Upper lobe of right lung (tissue), 1 donor: ENCODE measurements at regions not wholly inside any gene's neighbourhood (a gene's known extent, or its start where the extent isn't known, plus 50 kb on each side); places are given as distances from the start of the nearest gene placed in this dataset.

Experiments used
- ATAC-seq: fragments of 200-7000 bp; cut with Tn5 transposase; one replicate; pipeline ENCODE4 v1.9.1; 2020; ENCODE audit warnings: mild to moderate bottlenecking, moderate library complexity
- DNase-seq: peaks from one replicate; pipeline ENCODE4 v3.0.0-alpha.2; 2020
- H3K27ac ChIP-seq: fragments of 200-600 bp; one replicate; pipeline ENCODE4 v1.8.0; 2022
- H3K27me3 ChIP-seq: fragments of 200-600 bp; one replicate; pipeline ENCODE4 v1.8.0; 2022; ENCODE audit warnings: mild to moderate bottlenecking
- H3K36me3 ChIP-seq: fragments of 200-600 bp; one replicate; pipeline ENCODE4 v1.8.0; 2022
- H3K4me1 ChIP-seq: fragments of 200-600 bp; one replicate; pipeline ENCODE4 v1.8.0; 2022
- H3K4me3 ChIP-seq: fragments of 200-600 bp; one replicate; pipeline ENCODE4 v1.8.0; 2022; ENCODE audit warnings: mild to moderate bottlenecking
- H3K9me3 ChIP-seq: fragments of 200-600 bp; one replicate; pipeline ENCODE4 v1.8.0; 2022
- CTCF ChIP-seq: fragments of 200-600 bp; IDR thresholded peaks from one replicate; pipeline ENCODE4 v1.8.0; 2022; ENCODE audit warnings: antibody characterized with exemption
- intact Hi-C: fragments of 100-400 bp; cut with DNase I; formaldehyde crosslinking; loops from one replicate; pipeline ENCODE4 v1.11.0; 2022
- donor health status: DM: no; HTN: yes; CAD: no; lungs with severe emphysema.

- intact Hi-C loops = no loop called here
- DNase-seq = no peak
- Histone ChIP-seq H3K36me3 (no peaks in the 10 kb centered on the region), H3K27ac (no peak overlapping the region), H3K4me3 (no peak overlapping the region), H3K4me1 (no peaks in the 10 kb centered on the region), H3K27me3 (no peaks in the 10 kb centered on the region), H3K9me3 (no peaks in the 10 kb centered on the region)
- TF ChIP-seq CTCF = no peak
- no peak for ATAC-seq
Observed at GRCh38 chr1:82819234-82819633, 1018.5 kb downstream of the ADGRL2 start.

- Histone ChIP-seq H3K4me1 (no peaks in the 10 kb centered on the region), H3K4me3 (no peak overlapping the region), H3K27ac (no peak overlapping the region), H3K36me3 (no peaks in the 10 kb centered on the region), H3K27me3 (no peaks in the 10 kb centered on the region), H3K9me3 (no peaks in the 10 kb centered on the region)
- DNase-seq = no peak
- intact Hi-C loops = no loop called here
- ATAC-seq = no peak
- no peak for TF ChIP-seq CTCF
Observed at GRCh38 chr1:82818586-82818985, 1017.9 kb downstream of the ADGRL2 start.

- no peak for TF ChIP-seq CTCF
- intact Hi-C loops = no loop called here
Observed at GRCh38 chr1:82813386-82813785, 1012.7 kb downstream of the ADGRL2 start.

DNA sequence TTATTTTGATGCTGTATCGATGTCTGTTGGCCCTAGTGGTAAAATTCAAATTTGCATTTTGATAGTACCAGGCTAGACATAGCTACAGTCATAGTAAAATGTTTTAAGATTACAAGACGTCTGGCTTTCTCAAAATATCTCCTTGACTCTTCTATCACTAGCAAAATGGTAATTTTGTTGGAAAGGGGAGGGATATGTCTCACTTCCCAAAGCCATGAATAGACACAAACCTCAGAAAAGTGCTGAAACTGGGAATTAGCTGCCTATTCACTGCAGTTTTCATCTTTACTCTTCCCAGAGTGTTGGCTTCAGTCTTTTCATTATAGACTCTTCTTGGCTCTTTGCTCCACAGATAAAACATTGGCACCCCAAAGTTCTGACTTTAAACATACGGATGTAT, 1009.9 kb downstream of the ADGRL2 start:
- Histone ChIP-seq H3K4me1 (no peaks in the 10 kb centered on the region), H3K27ac (no peak overlapping the region), H3K4me3 (no peak overlapping the region), H3K36me3 (no peaks in the 10 kb centered on the region), H3K9me3 (no peaks in the 10 kb centered on the region), H3K27me3 (no peaks in the 10 kb centered on the region)
- intact Hi-C loops = no loop called here
- no peak for ATAC-seq
- TF ChIP-seq CTCF = no peak
- DNase-seq = no peak

More at GRCh38 chr1:82813386-82813785, 1012.7 kb downstream of the ADGRL2 start:
- Histone ChIP-seq H3K36me3 (no peaks in the 10 kb centered on the region), H3K27me3 (no peaks in the 10 kb centered on the region), H3K4me1 (no peaks in the 10 kb centered on the region), H3K9me3 (no peaks in the 10 kb centered on the region), H3K27ac (no peak overlapping the region), H3K4me3 (no peak overlapping the region)
- no peak for DNase-seq
- no peak for ATAC-seq

GRCh38 chr1:82807563-82807962, 1006.8 kb downstream of the ADGRL2 start:
- Histone ChIP-seq H3K27me3 (no peaks in the 10 kb centered on the region), H3K4me1 (no peaks in the 10 kb centered on the region), H3K27ac (no peak overlapping the region), H3K36me3 (no peaks in the 10 kb centered on the region), H3K4me3 (no peak overlapping the region), H3K9me3 (no peaks in the 10 kb centered on the region)
- DNase-seq (no peak), ATAC-seq (no peak)
- intact Hi-C loops = no loop called here
- no peak for TF ChIP-seq CTCF

DNA sequence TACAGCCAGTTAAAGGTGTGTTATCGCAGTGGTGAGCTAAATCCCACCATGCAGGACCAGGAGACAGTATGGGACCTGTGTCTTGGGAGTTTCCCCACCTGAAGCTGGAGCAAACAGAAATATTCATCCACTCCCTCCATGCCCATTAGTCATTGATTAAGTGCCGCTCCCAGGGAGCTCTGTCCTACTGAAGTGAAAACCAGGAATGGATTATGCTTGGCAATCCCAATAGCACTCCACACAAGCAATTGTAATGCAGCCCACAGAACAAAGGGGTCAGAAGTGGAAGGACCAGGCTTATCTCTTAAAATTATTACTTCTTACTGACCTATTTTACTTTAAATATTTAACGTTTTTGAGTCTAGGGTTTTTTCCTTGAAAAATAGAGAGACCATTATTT, 1005.4 kb downstream of the ADGRL2 start:
- Histone ChIP-seq H3K36me3 (no peaks in the 10 kb centered on the region), H3K27me3 (no peaks in the 10 kb centered on the region), H3K27ac (no peak overlapping the region), H3K4me1 (no peaks in the 10 kb centered on the region), H3K9me3 (no peaks in the 10 kb centered on the region), H3K4me3 (no peak overlapping the region)
- no peak for TF ChIP-seq CTCF
- DNase-seq (no peak), ATAC-seq (no peak)
- intact Hi-C loops = no loop called here
